Stimulated activated memory B cell treated with anti-CD40 and anti-IgM and Interleukin-4, amounts not matched to agents 10 μg/mL and 1 μg/mL and 100 μg/mL, for 72 hours (primary cell): ENCODE measurements at regions not wholly inside any gene's neighbourhood (a gene's known extent, or its start where the extent isn't known, plus 50 kb on each side); places are given as distances from the start of the nearest gene placed in this dataset.
"Not testable (repeated sequence)": the region's sequence is repeated elsewhere in the genome, so short reads cannot be mapped to it uniquely, and the experiment has no call there.

Experiments
- ATAC-seq: fragments of 150-1000 bp; cut with Tn5 transposase; 2 replicates; pipeline ENCODE4 v1.10.0; 2021
- H3K27ac Mint-ChIP-seq: one replicate; pipeline ENCODE4 v1.8.0; 2022; ENCODE audit warnings: mild to moderate bottlenecking, mixed read lengths
- H3K27me3 Mint-ChIP-seq: one replicate; pipeline ENCODE4 v1.8.0; 2022; ENCODE audit warnings: mixed read lengths
- H3K36me3 Mint-ChIP-seq: one replicate; pipeline ENCODE4 v1.8.0; 2022; ENCODE audit warnings: mixed read lengths
- H3K4me1 Mint-ChIP-seq: one replicate; pipeline ENCODE4 v1.8.0; 2022; ENCODE audit warnings: mixed read lengths
- H3K4me3 Mint-ChIP-seq: one replicate; pipeline ENCODE4 v1.8.0; 2022; ENCODE audit warnings: mild to moderate bottlenecking, moderate library complexity, mixed read lengths
- H3K9me3 Mint-ChIP-seq: one replicate; pipeline ENCODE4 v1.8.0; 2022; ENCODE audit warnings: mixed read lengths

DNA sequence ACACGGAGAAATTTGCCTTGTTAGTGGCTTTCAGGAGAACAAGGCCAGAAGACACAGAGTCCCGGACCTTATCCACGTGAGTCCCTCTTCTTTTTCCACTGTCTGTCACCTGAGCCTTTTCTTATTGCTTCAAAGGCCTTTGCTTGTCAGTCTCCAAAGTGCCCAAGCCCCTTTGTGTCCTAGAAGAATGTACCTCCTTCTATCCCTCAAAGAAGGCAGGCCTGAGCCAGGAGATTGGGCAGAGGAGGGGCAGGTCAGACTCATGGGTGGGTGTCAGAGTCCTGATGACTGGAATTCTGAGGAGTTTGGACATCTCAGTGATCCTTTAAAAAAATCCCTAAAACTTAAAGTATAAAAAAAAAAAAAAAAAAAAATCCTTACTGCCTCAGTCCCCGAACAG lies 299.6 kb upstream of the NCAM1 start:
- Mint-ChIP-seq H3K36me3 (no peaks in the 10 kb centered on the region), H3K4me3 (no peak overlapping the region), H3K9me3 (no peaks in the 10 kb centered on the region), H3K4me1 (no peaks in the 10 kb centered on the region), H3K27me3 (peaks cover 10% of the 10 kb centered on the region), H3K27ac (no peak overlapping the region)
- no peak for ATAC-seq

- no peak overlapping the region for H3K4me3 Mint-ChIP-seq
Measured at GRCh38 chr11:112662554-112662953, 298.7 kb upstream of the NCAM1 start.

GRCh38 chr11:112663947-112664634 lies 297.1 kb upstream of the NCAM1 start:
- H3K4me3 Mint-ChIP-seq = no peak overlapping the region
- no peak for ATAC-seq
- peaks cover 10% of the 10 kb centered on the region for H3K27me3 Mint-ChIP-seq
- H3K27ac Mint-ChIP-seq = no peak overlapping the region
- no peaks in the 10 kb centered on the region for H3K4me1 Mint-ChIP-seq
- no peaks in the 10 kb centered on the region for H3K9me3 Mint-ChIP-seq
- H3K36me3 Mint-ChIP-seq = no peaks in the 10 kb centered on the region

More at GRCh38 chr11:112662554-112662953, 298.7 kb upstream of the NCAM1 start:
- H3K36me3 Mint-ChIP-seq = no peaks in the 10 kb centered on the region
- H3K4me1 Mint-ChIP-seq = no peaks in the 10 kb centered on the region
- peaks cover 10% of the 10 kb centered on the region for H3K27me3 Mint-ChIP-seq
- no peaks in the 10 kb centered on the region for H3K9me3 Mint-ChIP-seq
- ATAC-seq = no peak
- H3K27ac Mint-ChIP-seq = no peak overlapping the region

DNA sequence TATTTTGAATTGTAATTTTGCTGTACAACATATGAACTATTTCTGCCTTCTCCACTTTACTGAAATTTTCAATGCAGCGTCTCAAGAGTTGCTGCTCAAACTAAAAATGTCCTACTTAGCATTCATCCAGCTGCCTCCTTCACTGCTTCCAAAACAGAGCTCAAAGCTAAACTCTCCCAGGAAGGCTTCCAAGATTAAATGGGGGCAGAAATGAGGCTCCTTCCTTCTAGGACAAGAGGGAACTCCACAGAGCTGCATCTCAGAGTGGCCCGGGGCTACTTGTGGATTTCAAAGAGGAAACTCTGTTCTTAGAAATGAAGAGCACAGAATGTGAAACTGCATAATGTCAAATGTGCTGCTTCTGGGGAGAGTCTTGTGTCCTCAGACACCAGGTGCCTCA lies 295.9 kb upstream of the NCAM1 start:
- no peaks in the 10 kb centered on the region for H3K36me3 Mint-ChIP-seq
- peaks cover 10% of the 10 kb centered on the region for H3K27me3 Mint-ChIP-seq
- no peak overlapping the region for H3K27ac Mint-ChIP-seq
- H3K4me1 Mint-ChIP-seq = no peaks in the 10 kb centered on the region
- no peak overlapping the region for H3K4me3 Mint-ChIP-seq
- H3K9me3 Mint-ChIP-seq = no peaks in the 10 kb centered on the region
- no peak for ATAC-seq

DNA sequence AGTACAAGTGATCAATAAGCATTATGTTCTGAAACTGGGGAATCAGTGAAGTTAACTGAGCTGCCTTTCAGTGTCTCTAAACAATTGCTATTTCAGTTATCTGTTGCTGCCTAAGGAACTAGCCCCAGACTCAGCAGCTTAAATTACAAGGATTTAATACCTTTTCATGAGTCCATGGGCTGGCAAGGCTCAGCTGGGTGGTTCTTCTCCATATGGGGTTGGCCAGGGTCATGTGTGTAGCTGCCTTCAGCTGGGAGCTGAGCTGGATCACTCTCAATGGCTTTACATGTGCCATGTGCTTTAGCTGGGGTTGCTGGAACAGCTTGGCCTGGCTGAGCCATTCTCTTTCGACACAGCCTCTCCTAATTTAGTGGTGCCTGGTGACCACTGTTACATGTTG lies 295.0 kb upstream of the NCAM1 start:
- Mint-ChIP-seq H3K36me3 (no peaks in the 10 kb centered on the region), H3K9me3 (no peaks in the 10 kb centered on the region), H3K4me1 (no peaks in the 10 kb centered on the region), H3K27ac (no peak overlapping the region), H3K27me3 (peaks cover 10% of the 10 kb centered on the region), H3K4me3 (no peak overlapping the region)
- ATAC-seq = no peak

DNA sequence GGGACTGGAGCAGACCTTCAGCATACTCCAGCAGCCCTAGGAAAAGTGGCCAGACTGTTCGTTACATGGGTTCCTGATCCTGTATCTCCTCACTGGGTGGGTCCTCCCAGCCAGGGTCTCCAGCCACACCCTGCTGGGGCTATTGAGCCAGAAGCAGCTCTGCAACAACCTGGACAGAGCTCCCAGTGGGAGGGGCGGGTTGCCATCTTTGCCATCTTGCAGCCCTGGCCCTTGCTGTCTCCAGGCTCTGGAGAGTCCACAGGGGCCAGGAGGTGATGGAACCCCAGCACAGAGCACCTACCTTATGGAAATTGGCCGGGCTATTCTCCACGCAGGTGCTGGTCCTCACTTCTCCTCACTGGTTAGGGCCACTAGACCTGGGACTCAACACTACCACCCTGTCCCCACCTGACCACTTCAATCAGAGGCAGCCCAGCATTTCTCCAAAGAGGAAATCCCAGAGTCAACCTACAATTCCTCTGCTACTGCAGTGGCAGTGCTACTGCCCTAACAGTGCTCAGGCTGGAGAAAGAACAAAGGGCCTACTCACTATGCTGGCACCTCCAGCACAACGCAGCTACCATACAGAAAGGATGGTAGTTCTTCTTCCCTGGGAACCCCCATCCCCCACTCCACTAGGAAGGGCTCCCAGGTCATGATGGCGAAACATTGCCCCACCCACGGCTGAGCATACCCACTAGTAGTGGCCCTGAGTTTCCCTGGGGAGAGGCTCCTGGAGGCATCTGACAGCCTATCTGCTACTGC lies 290.2 kb upstream of the NCAM1 start:
- Mint-ChIP-seq H3K27me3 (peaks cover 11% of the 10 kb centered on the region), H3K4me1 (no peaks in the 10 kb centered on the region)

DNA sequence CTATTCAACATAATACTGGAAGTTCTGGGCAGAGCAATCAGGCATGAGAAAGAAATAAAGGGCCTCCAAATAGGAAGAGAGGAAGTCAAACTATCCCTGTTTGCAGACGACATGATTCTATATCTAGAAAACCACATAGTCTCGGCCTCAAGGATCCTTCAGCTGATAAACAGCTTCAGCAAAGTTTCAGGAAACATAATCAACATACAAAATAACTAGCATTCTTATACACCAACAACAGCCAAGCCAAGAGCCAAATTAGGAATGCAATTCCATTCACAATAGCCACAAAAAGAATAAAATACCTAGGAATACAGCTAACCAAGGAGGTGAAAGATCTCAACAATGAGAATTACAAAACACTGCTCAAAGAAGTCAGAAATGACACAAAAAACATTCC lies 287.8 kb upstream of the NCAM1 start:
- ATAC-seq, H3K4me3 Mint-ChIP-seq, H3K27ac Mint-ChIP-seq, H3K4me1 Mint-ChIP-seq, H3K9me3 Mint-ChIP-seq, H3K36me3 Mint-ChIP-seq: not testable (repeated sequence)
- H3K27me3 Mint-ChIP-seq = peaks cover 11% of the 10 kb centered on the region

More for the DNA sequence above, 290.2 kb upstream of the NCAM1 start:
- no peaks in the 10 kb centered on the region for H3K36me3 Mint-ChIP-seq
- no peak overlapping the region for H3K4me3 Mint-ChIP-seq
- ATAC-seq = no peak
- peaks cover 2% of the 10 kb centered on the region for H3K9me3 Mint-ChIP-seq
- no peak overlapping the region for H3K27ac Mint-ChIP-seq

DNA sequence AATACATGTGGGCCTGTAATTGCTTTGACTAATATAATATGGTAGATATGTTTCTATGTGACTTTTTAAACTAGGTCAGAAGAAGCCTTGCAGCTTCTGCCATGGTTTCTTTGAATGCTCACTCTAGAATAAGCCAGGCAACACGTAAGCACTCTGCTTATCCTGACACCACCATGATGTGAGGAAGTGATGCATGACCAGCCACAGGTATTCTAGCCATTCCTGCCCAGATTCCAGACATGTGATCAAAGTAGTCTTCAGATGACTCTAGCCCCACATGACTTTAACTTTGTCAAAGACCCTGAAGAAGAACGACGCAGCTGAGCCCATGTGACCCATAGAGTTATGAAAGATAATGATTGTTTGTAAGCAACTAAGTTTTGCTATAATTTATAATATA lies 276.1 kb upstream of the NCAM1 start:
- no peaks in the 10 kb centered on the region for H3K4me1 Mint-ChIP-seq
- no peaks in the 10 kb centered on the region for H3K9me3 Mint-ChIP-seq
- no peak overlapping the region for H3K4me3 Mint-ChIP-seq
- ATAC-seq = no peak
- no peaks in the 10 kb centered on the region for H3K36me3 Mint-ChIP-seq
- peaks cover 9% of the 10 kb centered on the region for H3K27me3 Mint-ChIP-seq
- H3K27ac Mint-ChIP-seq = no peak overlapping the region

GRCh38 chr11:112689851-112690250 lies 271.4 kb upstream of the NCAM1 start:
- Mint-ChIP-seq H3K27me3 (peaks cover 9% of the 10 kb centered on the region), H3K27ac (no peak overlapping the region), H3K9me3 (no peaks in the 10 kb centered on the region), H3K4me3 (no peak overlapping the region), H3K4me1 (no peaks in the 10 kb centered on the region), H3K36me3 (no peaks in the 10 kb centered on the region)
- no peak for ATAC-seq

DNA sequence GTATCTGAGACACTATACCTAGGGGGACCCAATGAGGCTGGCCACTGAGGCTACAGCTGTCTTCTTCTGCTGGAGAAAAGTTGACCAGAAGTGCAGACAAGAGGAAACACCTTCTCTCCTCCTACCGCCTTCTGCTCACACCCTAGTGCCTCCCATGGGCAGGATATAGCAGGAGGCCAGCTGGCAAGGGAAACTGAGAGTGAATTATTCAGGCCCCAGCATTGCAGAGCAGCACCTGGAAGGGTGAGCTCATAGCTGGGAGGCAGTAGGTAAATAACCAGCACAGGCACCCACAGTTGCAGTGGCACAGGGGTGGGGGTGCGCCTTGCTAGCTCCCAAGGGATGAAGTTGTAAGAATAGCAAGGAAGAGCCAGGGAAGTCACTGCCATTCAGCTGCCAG lies 267.4 kb upstream of the NCAM1 start:
- H3K4me3 Mint-ChIP-seq = no peak overlapping the region
- H3K27me3 Mint-ChIP-seq = no peaks in the 10 kb centered on the region
- no peaks in the 10 kb centered on the region for H3K36me3 Mint-ChIP-seq
- no peaks in the 10 kb centered on the region for H3K9me3 Mint-ChIP-seq
- ATAC-seq = no peak
- no peak overlapping the region for H3K27ac Mint-ChIP-seq
- H3K4me1 Mint-ChIP-seq = no peaks in the 10 kb centered on the region

- ATAC-seq = no peak
- Mint-ChIP-seq H3K27ac (no peak overlapping the region), H3K36me3 (no peaks in the 10 kb centered on the region), H3K4me1 (no peaks in the 10 kb centered on the region), H3K27me3 (no peaks in the 10 kb centered on the region), H3K9me3 (no peaks in the 10 kb centered on the region), H3K4me3 (no peak overlapping the region)
Measured at GRCh38 chr11:112694245-112694644, 267.0 kb upstream of the NCAM1 start.

GRCh38 chr11:112694813-112695212 lies 266.4 kb upstream of the NCAM1 start:
- Mint-ChIP-seq H3K4me1 (no peaks in the 10 kb centered on the region), H3K9me3 (no peaks in the 10 kb centered on the region), H3K36me3 (no peaks in the 10 kb centered on the region), H3K27ac (no peak overlapping the region), H3K27me3 (no peaks in the 10 kb centered on the region), H3K4me3 (no peak overlapping the region)
- ATAC-seq = no peak

- H3K27ac Mint-ChIP-seq = no peak overlapping the region
- H3K36me3 Mint-ChIP-seq = no peaks in the 10 kb centered on the region
- no peaks in the 10 kb centered on the region for H3K27me3 Mint-ChIP-seq
- H3K9me3 Mint-ChIP-seq = no peaks in the 10 kb centered on the region
- no peaks in the 10 kb centered on the region for H3K4me1 Mint-ChIP-seq
- H3K4me3 Mint-ChIP-seq = no peak overlapping the region
- no peak for ATAC-seq
Measured at GRCh38 chr11:112697391-112698178, 263.6 kb upstream of the NCAM1 start.

- Mint-ChIP-seq H3K27me3 (peaks cover 10% of the 10 kb centered on the region), H3K4me1 (no peaks in the 10 kb centered on the region), H3K27ac (no peak overlapping the region), H3K9me3 (peaks cover 8% of the 10 kb centered on the region), H3K4me3 (no peak overlapping the region), H3K36me3 (no peaks in the 10 kb centered on the region)
- no peak for ATAC-seq
Measured at GRCh38 chr11:112705148-112705547, 256.1 kb upstream of the NCAM1 start.

DNA sequence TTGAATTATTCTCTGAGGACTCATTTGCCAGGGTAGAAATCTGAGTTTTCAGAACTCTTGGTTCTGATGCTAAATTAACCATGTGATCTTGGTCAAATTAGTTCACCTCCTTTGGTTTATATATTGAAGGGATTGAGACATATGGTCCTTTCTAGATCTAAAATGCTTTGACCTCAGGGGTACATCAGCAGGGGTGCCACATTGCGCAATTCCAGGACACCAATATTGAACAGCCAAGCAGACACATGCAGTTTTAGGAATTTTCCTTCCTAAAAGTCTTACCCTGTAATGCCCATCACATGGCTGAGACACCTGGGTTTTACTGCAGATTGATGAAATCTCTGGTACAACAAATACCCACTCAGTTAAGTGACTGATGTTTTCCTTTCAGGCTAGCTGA lies 254.4 kb upstream of the NCAM1 start:
- ATAC-seq = no peak
- Mint-ChIP-seq H3K4me3 (no peak overlapping the region), H3K36me3 (no peaks in the 10 kb centered on the region), H3K9me3 (peaks cover 8% of the 10 kb centered on the region), H3K27ac (no peak overlapping the region), H3K4me1 (no peaks in the 10 kb centered on the region), H3K27me3 (peaks cover 15% of the 10 kb centered on the region)
